ENCODE measurements at regions not wholly inside any gene's neighbourhood (a gene's known extent, or its start where the extent isn't known, plus 50 kb on each side); places are given as distances from the start of the nearest gene placed in this dataset.

GRCh38 chr5:123755653-123756317 is 243.8 kb downstream of the CSNK1G3 start:
- Histone ChIP-seq H3K23ac (ENCODE audit: insufficient read length, low read depth, low read length) (no peak overlapping the region), H3K23me2 (ENCODE audit: insufficient read length, low read depth, low read length, poor library complexity, severe bottlenecking) (no peaks in the 10 kb centered on the region), H2BK120ac (ENCODE audit: low read depth, low read length, poor library complexity, severe bottlenecking) (no peak overlapping the region), H4K5ac (ENCODE audit: insufficient read length, low read depth, low read length) (no peak overlapping the region), H4K91ac (ENCODE audit: insufficient read length, low read depth, low read length) (no peak overlapping the region), H3K4ac (ENCODE audit: low read depth, low read length) (no peak overlapping the region), H4K20me1 (ENCODE audit: control insufficient read depth, insufficient read depth, insufficient read length) (no peaks in the 10 kb centered on the region), H3K9me3 (ENCODE audit: control insufficient read depth, low read depth, low read length) (no peaks in the 10 kb centered on the region), H3K79me1 (ENCODE audit: insufficient read depth, low read depth, low read length, poor library complexity, severe bottlenecking) (no peaks in the 10 kb centered on the region), H3K18ac (ENCODE audit: insufficient read length, low read depth, low read length) (no peak overlapping the region), H2AK5ac (ENCODE audit: insufficient read length, low read length) (no peak overlapping the region), H3K14ac (ENCODE audit: insufficient read depth, low read length) (no peak overlapping the region), H3K27ac (ENCODE audit: insufficient read length, low read depth, low read length) (no peak overlapping the region), H3K27me3 (ENCODE audit: insufficient read depth, low read length) (no peaks in the 10 kb centered on the region), H2AFZ (ENCODE audit: low read length) (no peak overlapping the region), H3K4me1 (ENCODE audit: insufficient read depth, low read length) (peaks cover 2% of the 10 kb centered on the region; the same call in 1 of the 2 replicates), H3K9ac (ENCODE audit: extremely low read depth, insufficient read length, low read length) (no peak overlapping the region), H3K79me2 (ENCODE audit: insufficient read depth, low read length) (no peaks in the 10 kb centered on the region), H2BK12ac (ENCODE audit: insufficient read length, low read depth, low read length) (no peak overlapping the region), H3K4me2 (ENCODE audit: insufficient read depth, insufficient read length, low read length) (no peak overlapping the region), H2BK20ac (ENCODE audit: low read depth, low read length, poor library complexity, severe bottlenecking) (no peak overlapping the region), H3T11ph (ENCODE audit: low read length) (no peak overlapping the region), H4K8ac (replicated peaks; ENCODE audit: insufficient read length, low read depth, low read length) (no peak overlapping the region), H3K56ac (ENCODE audit: insufficient read length, low read depth, low read length) (no peak overlapping the region), H2BK15ac (ENCODE audit: low read depth, low read length) (no peak overlapping the region), H2BK5ac (ENCODE audit: insufficient read length, low read length) (no peak overlapping the region)
- no peaks in the 10 kb centered on the region for H3K27me3 Mint-ChIP-seq (ENCODE audit: low read depth)
- peaks cover 13 to 18% of the 10 kb centered on the region in 2 experiments for H3K4me1 Mint-ChIP-seq
- peaks cover 0 to 9% (median 0%) of the 10 kb centered on the region in 3 experiments; a peak in 3 of 7 replicates for H3K36me3 Mint-ChIP-seq (ENCODE audit: insufficient read depth in 1 of 3, low read depth in 3 of 3)
- no peak for TF ChIP-seq CTCF (conservative IDR thresholded peaks at IDR 0.05)
- H3K4me3 Mint-ChIP-seq = no peak overlapping the region
- WGBS (ENCODE audit: extremely low coverage, insufficient read length, low lambda C conversion rate) = no CpG with 5 or more reads among the region's 5 CpGs
- peaks cover 0 to 12% of the 10 kb centered on the region in 2 experiments; a peak in 4 of 5 replicates for H3K9me3 Mint-ChIP-seq
- H3K27ac Mint-ChIP-seq = no peak overlapping the region
- no peak for DNase-seq
